ENCODE measurements at regions not wholly inside any gene's neighbourhood (a gene's known extent, or its start where the extent isn't known, plus 50 kb on each side); places are given as distances from the start of the nearest gene placed in this dataset.
A peak's percentile ranks its signal among the peaks of the same experiment; 100 is the strongest.

- Mint-ChIP-seq H3K27ac (ENCODE audit: unreplicated experiment) (no peak overlapping the region), H3K9me3 (peaks cover 3% of the 10 kb centered on the region), H3K36me3 (ENCODE audit: low read depth) (no peaks in the 10 kb centered on the region), H3K4me1 (no peaks in the 10 kb centered on the region), H3K27me3 (ENCODE audit: low read depth) (no peaks in the 10 kb centered on the region), H3K4me3 (no peak overlapping the region)
- no peak for TF ChIP-seq CTCF (conservative IDR thresholded peaks at IDR 0.05)
- no peak for DNase-seq (ENCODE audit: low read depth, low spot score)
These were observed 418.2 kb downstream of the CDK5RAP2 start for GRCh38 chr9:120161776-120162175.

GRCh38 chr9:120158221-120158620, 421.7 kb downstream of the CDK5RAP2 start:
- TF ChIP-seq CTCF (conservative IDR thresholded peaks at IDR 0.05) = no peak
- Mint-ChIP-seq H3K27ac (ENCODE audit: unreplicated experiment) (no peak overlapping the region), H3K4me3 (no peak overlapping the region), H3K36me3 (ENCODE audit: low read depth) (no peaks in the 10 kb centered on the region), H3K9me3 (peaks cover 3% of the 10 kb centered on the region), H3K4me1 (no peaks in the 10 kb centered on the region), H3K27me3 (ENCODE audit: low read depth) (no peaks in the 10 kb centered on the region)
- no peak for DNase-seq (ENCODE audit: low read depth, low spot score)

- no peak overlapping the region for H3K27ac Mint-ChIP-seq (ENCODE audit: unreplicated experiment)
- peaks cover 3% of the 10 kb centered on the region for H3K9me3 Mint-ChIP-seq
- H3K4me1 Mint-ChIP-seq = peaks cover 10% of the 10 kb centered on the region
- no peak for DNase-seq (ENCODE audit: low read depth, low spot score)
- H3K27me3 Mint-ChIP-seq (ENCODE audit: low read depth) = no peaks in the 10 kb centered on the region
- no peak overlapping the region for H3K4me3 Mint-ChIP-seq
- H3K36me3 Mint-ChIP-seq (ENCODE audit: low read depth) = no peaks in the 10 kb centered on the region
- no peak for TF ChIP-seq CTCF (conservative IDR thresholded peaks at IDR 0.05)
These were observed 423.6 kb downstream of the CDK5RAP2 start for GRCh38 chr9:120156376-120156775.

GRCh38 chr9:120153258-120153657, 426.7 kb downstream of the CDK5RAP2 start:
- Mint-ChIP-seq H3K27me3 (ENCODE audit: low read depth) (peaks cover 2% of the 10 kb centered on the region), H3K4me1 (peaks cover 10% of the 10 kb centered on the region), H3K27ac (ENCODE audit: unreplicated experiment) (no peak overlapping the region), H3K9me3 (no peaks in the 10 kb centered on the region), H3K36me3 (ENCODE audit: low read depth) (no peaks in the 10 kb centered on the region), H3K4me3 (no peak overlapping the region)
- DNase-seq (ENCODE audit: low read depth, low spot score) = no peak
- TF ChIP-seq CTCF (conservative IDR thresholded peaks at IDR 0.05) = no peak

DNA sequence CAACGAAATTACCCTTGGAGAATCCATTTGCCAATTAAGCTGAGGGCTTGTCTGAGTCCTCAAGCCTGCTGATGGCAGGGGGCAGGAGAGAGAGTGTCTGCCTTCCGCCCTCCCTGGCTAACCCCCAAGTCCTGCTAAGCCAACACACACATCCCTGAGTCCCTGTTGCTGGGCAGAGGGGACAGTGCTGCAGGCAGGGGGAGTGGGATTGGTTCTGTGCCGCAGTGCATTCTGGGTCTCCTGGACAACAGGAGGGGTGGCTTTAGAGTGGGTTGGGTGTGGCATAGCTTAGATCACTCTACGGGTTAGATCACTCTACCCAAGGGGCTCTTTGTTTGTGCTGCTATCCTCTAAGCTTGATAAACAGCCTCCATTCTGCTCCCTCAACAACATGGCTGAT, 427.7 kb downstream of the CDK5RAP2 start:
- no peaks in the 10 kb centered on the region for H3K9me3 Mint-ChIP-seq
- H3K27me3 Mint-ChIP-seq (ENCODE audit: low read depth) = peaks cover 2% of the 10 kb centered on the region
- H3K27ac Mint-ChIP-seq (ENCODE audit: unreplicated experiment) = peak overlapping the region; percentile 15
- H3K36me3 Mint-ChIP-seq (ENCODE audit: low read depth) = no peaks in the 10 kb centered on the region
- H3K4me1 Mint-ChIP-seq = peaks cover 10% of the 10 kb centered on the region
- no peak for TF ChIP-seq CTCF (conservative IDR thresholded peaks at IDR 0.05)
- H3K4me3 Mint-ChIP-seq = no peak overlapping the region
- DNase-seq (ENCODE audit: low read depth, low spot score) = peak; percentile 2

DNA sequence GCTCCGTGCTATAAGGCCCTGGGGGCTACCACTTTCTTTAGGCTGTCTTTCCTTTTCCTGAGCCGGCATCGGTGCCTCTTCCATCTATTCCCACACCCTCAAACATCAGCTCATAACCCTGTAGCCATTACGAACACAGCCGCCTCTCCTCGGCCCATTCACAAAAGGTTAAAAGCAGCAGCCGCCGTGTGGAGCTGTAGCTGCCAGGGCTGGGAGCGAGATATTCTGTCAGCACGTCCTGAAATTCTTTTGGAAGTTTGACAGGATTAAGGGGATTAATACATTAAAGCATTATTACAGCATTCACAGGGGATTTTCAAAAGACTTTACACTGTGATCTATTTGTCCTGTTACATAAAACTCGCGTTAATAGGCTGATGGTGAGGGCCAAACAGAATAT, 428.2 kb downstream of the CDK5RAP2 start:
- TF ChIP-seq CTCF (conservative IDR thresholded peaks at IDR 0.05) = no peak

More for the DNA sequence above, 428.2 kb downstream of the CDK5RAP2 start:
- Mint-ChIP-seq H3K36me3 (ENCODE audit: low read depth) (no peaks in the 10 kb centered on the region), H3K4me3 (no peak overlapping the region), H3K27me3 (ENCODE audit: low read depth) (peaks cover 3% of the 10 kb centered on the region), H3K4me1 (peaks cover 10% of the 10 kb centered on the region), H3K27ac (ENCODE audit: unreplicated experiment) (no peak overlapping the region), H3K9me3 (no peaks in the 10 kb centered on the region)
- no peak for DNase-seq (ENCODE audit: low read depth, low spot score)

Measured in neural crest cell (in vitro differentiated cells).